Muscle of leg (tissue), 3 donors: ENCODE measurements at regions not wholly inside any gene's neighbourhood (a gene's known extent, or its start where the extent isn't known, plus 50 kb on each side); places are given as distances from the start of the nearest gene placed in this dataset.

Experiments
- DNase-seq: peaks from one replicate; pipeline ENCODE4 v3.0.0; 2013
- H3K27ac ChIP-seq: one replicate; pipeline ENCODE4 v1.5.1; 2013; ENCODE audit warnings: mild to moderate bottlenecking, low read length, control low read depth
- H3K27me3 ChIP-seq: one replicate; pipeline ENCODE4 v1.6.1; 2013; ENCODE audit warnings: low read length; ENCODE audit not compliant: control insufficient read depth, insufficient read depth
- H3K36me3 ChIP-seq: one replicate; pipeline ENCODE4 v1.6.1; 2013; ENCODE audit warnings: low read length; ENCODE audit not compliant: control insufficient read depth, insufficient read depth
- H3K4me1 ChIP-seq: one replicate; pipeline ENCODE4 v1.6.1; 2013; ENCODE audit warnings: low read length; ENCODE audit not compliant: control insufficient read depth, insufficient read depth
- H3K4me3 ChIP-seq: one replicate; pipeline ENCODE4 v1.5.1; 2013; ENCODE audit warnings: low read length, control low read depth
- H3K9me3 ChIP-seq: replicated peaks from 2 replicates; pipeline ENCODE4 v1.6.1; 2013; ENCODE audit warnings: low read depth, low read length; ENCODE audit not compliant: control insufficient read depth
- WGBS: methylation state at CpG from one replicate; pipeline ENCODE4 v1.1.5; 2013; ENCODE audit warnings: missing lambda C conversion rate; ENCODE audit not compliant: insufficient coverage; 5-methylcytosine and 5-hydroxymethylcytosine counted together

GRCh38 chr14:89588840-89589296 lies 171.8 kb upstream of the FOXN3 start:
- Histone ChIP-seq H3K4me3 (no peak overlapping the region), H3K4me1 (peaks cover 2% of the 10 kb centered on the region), H3K27me3 (no peaks in the 10 kb centered on the region), H3K27ac (no peak overlapping the region), H3K36me3 (no peaks in the 10 kb centered on the region), H3K9me3 (no peaks in the 10 kb centered on the region)
- no CpG with 5 or more reads among the region's 1 CpG for WGBS
- no peak for DNase-seq

- H3K4me3 ChIP-seq: no peak overlapping the region
- no CpG with 5 or more reads among the region's 5 CpGs for WGBS
- no peaks in the 10 kb centered on the region for H3K27me3 ChIP-seq
- no peak for DNase-seq
- H3K36me3 ChIP-seq: no peaks in the 10 kb centered on the region
- peaks cover 2% of the 10 kb centered on the region for H3K4me1 ChIP-seq
- H3K9me3 ChIP-seq: no peaks in the 10 kb centered on the region
- H3K27ac ChIP-seq: no peak overlapping the region
Measured at GRCh38 chr14:89588016-89588415, 171.0 kb upstream of the FOXN3 start.

- no peak overlapping the region for H3K27ac ChIP-seq
- no peaks in the 10 kb centered on the region for H3K9me3 ChIP-seq
- no peak overlapping the region for H3K4me3 ChIP-seq
- H3K27me3 ChIP-seq: no peaks in the 10 kb centered on the region
- H3K36me3 ChIP-seq: no peaks in the 10 kb centered on the region
- WGBS: 81% methylated on average over 3 of the region's 5 CpGs
- peaks cover 2% of the 10 kb centered on the region for H3K4me1 ChIP-seq
- no peak for DNase-seq
Measured at GRCh38 chr14:89587136-89587420, 170.0 kb upstream of the FOXN3 start.

GRCh38 chr14:89586258-89587135 lies 169.5 kb upstream of the FOXN3 start:
- Histone ChIP-seq H3K36me3 (no peaks in the 10 kb centered on the region), H3K4me1 (peaks cover 2% of the 10 kb centered on the region), H3K4me3 (no peak overlapping the region), H3K27me3 (no peaks in the 10 kb centered on the region), H3K9me3 (no peaks in the 10 kb centered on the region), H3K27ac (no peak overlapping the region)
- WGBS: 89% methylated on average over 2 of the region's 5 CpGs
- DNase-seq: peak; percentile 55

- Histone ChIP-seq H3K27ac (no peak overlapping the region), H3K9me3 (no peaks in the 10 kb centered on the region), H3K4me1 (peaks cover 5% of the 10 kb centered on the region), H3K36me3 (peaks cover 2% of the 10 kb centered on the region), H3K27me3 (no peaks in the 10 kb centered on the region), H3K4me3 (no peak overlapping the region)
- peak; percentile 54 for DNase-seq
- WGBS: 51% methylated on average over 4 of the region's 4 CpGs
Measured at GRCh38 chr14:89578156-89578555, 161.1 kb upstream of the FOXN3 start.

GRCh38 chr14:89576960-89577359 lies 159.9 kb upstream of the FOXN3 start:
- Histone ChIP-seq H3K4me1 (peaks cover 14% of the 10 kb centered on the region), H3K9me3 (no peaks in the 10 kb centered on the region)
- 100% methylated on average over 1 of the region's 8 CpGs for WGBS

GRCh38 chr14:89576145-89576927 lies 159.3 kb upstream of the FOXN3 start:
- peaks cover 14% of the 10 kb centered on the region for H3K4me1 ChIP-seq
- no peaks in the 10 kb centered on the region for H3K27me3 ChIP-seq
- no peak overlapping the region for H3K27ac ChIP-seq
- no peaks in the 10 kb centered on the region for H3K9me3 ChIP-seq
- WGBS: 61% methylated on average over 2 of the region's 14 CpGs
- no peak for DNase-seq
- no peak overlapping the region for H3K4me3 ChIP-seq
- peaks cover 2% of the 10 kb centered on the region for H3K36me3 ChIP-seq

More at GRCh38 chr14:89576960-89577359, 159.9 kb upstream of the FOXN3 start:
- DNase-seq: no peak
- H3K4me3 ChIP-seq: no peak overlapping the region
- peaks cover 2% of the 10 kb centered on the region for H3K36me3 ChIP-seq
- no peak overlapping the region for H3K27ac ChIP-seq
- H3K27me3 ChIP-seq: no peaks in the 10 kb centered on the region

GRCh38 chr14:89575386-89576061 lies 158.5 kb upstream of the FOXN3 start:
- peak; percentile 42 for DNase-seq
- H3K27ac ChIP-seq: no peak overlapping the region
- H3K4me3 ChIP-seq: no peak overlapping the region
- 90% methylated on average over 15 of the region's 17 CpGs for WGBS
- H3K27me3 ChIP-seq: no peaks in the 10 kb centered on the region
- peaks cover 14% of the 10 kb centered on the region for H3K4me1 ChIP-seq
- H3K9me3 ChIP-seq: no peaks in the 10 kb centered on the region
- no peaks in the 10 kb centered on the region for H3K36me3 ChIP-seq

- H3K4me1 ChIP-seq: peaks cover 14% of the 10 kb centered on the region
- H3K36me3 ChIP-seq: no peaks in the 10 kb centered on the region
- 80% methylated on average over 2 of the region's 4 CpGs for whole genome bisulfite sequencing
- no peaks in the 10 kb centered on the region for H3K9me3 ChIP-seq
- H3K27me3 ChIP-seq: no peaks in the 10 kb centered on the region
- DNase-seq: no peak
- no peak overlapping the region for H3K4me3 ChIP-seq
- H3K27ac ChIP-seq: no peak overlapping the region
Measured at GRCh38 chr14:89574420-89574819, 157.4 kb upstream of the FOXN3 start.

GRCh38 chr14:89573399-89573657 lies 156.3 kb upstream of the FOXN3 start:
- Histone ChIP-seq H3K4me3 (no peak overlapping the region), H3K27me3 (no peaks in the 10 kb centered on the region), H3K36me3 (no peaks in the 10 kb centered on the region), H3K27ac (no peak overlapping the region), H3K9me3 (no peaks in the 10 kb centered on the region), H3K4me1 (peaks cover 12% of the 10 kb centered on the region)
- no peak for DNase-seq
- 52% methylated on average over 2 of the region's 3 CpGs for WGBS
